Trophoblast cell (in vitro differentiated cells and primary cell): ENCODE measurements at regions not wholly inside any gene's neighbourhood (a gene's known extent, or its start where the extent isn't known, plus 50 kb on each side); places are given as distances from the start of the nearest gene placed in this dataset.
"Not testable (repeated sequence)": the region's sequence is repeated elsewhere in the genome, so short reads cannot be mapped to it uniquely, and the experiment has no call there.

ENCODE experiments used
- DNase-seq, 2 donors: peaks; one replicate each; pipeline ENCODE4 v3.0.0-alpha.2; 2016
- H2AFZ ChIP-seq: 2 replicates; pipeline ENCODE4 v1.6.1; 2013; ENCODE audit warnings: low read length, moderate library complexity, mild to moderate bottlenecking; ENCODE audit not compliant: insufficient read depth, poor library complexity
- H2AK5ac ChIP-seq: 2 replicates; pipeline ENCODE4 v1.6.1; 2013; ENCODE audit warnings: mild to moderate bottlenecking, low read length
- H2BK120ac ChIP-seq: 2 replicates; pipeline ENCODE4 v1.6.1; 2013; ENCODE audit warnings: low read length, mild to moderate bottlenecking, moderate library complexity; ENCODE audit not compliant: insufficient read depth, poor library complexity
- H2BK12ac ChIP-seq: 2 replicates; pipeline ENCODE4 v1.6.1; 2013; ENCODE audit warnings: mild to moderate bottlenecking, low read length, moderate library complexity
- H2BK5ac ChIP-seq: 2 replicates; pipeline ENCODE4 v1.6.1; 2013; ENCODE audit warnings: low read length, low read depth, moderate library complexity, mild to moderate bottlenecking; ENCODE audit not compliant: poor library complexity
- H3K14ac ChIP-seq: 2 replicates; pipeline ENCODE4 v1.6.1; 2013; ENCODE audit warnings: mild to moderate bottlenecking, low read length
- H3K18ac ChIP-seq: 2 replicates; pipeline ENCODE4 v1.6.1; 2013; ENCODE audit warnings: mild to moderate bottlenecking, low read length
- H3K23ac ChIP-seq: 2 replicates; pipeline ENCODE4 v1.6.1; 2013; ENCODE audit warnings: low read length
- H3K27ac ChIP-seq: 2 replicates; pipeline ENCODE4 v1.5.1; 2013; ENCODE audit warnings: low read depth, mild to moderate bottlenecking, inconsistent platforms, low read length, moderate library complexity
- H3K27me3 ChIP-seq: 2 replicates; pipeline ENCODE4 v1.6.1; 2013; ENCODE audit warnings: inconsistent platforms, mild to moderate bottlenecking, low read length, moderate library complexity; ENCODE audit not compliant: insufficient read depth
- H3K36me3 ChIP-seq, 2 experiments: 1 replicate in 1 of 2; 2 replicates in 1 of 2; pipeline ENCODE4 v1.6.1; 2013; ENCODE audit warnings: low read length in 2 of 2, mild to moderate bottlenecking in 2 of 2, moderate library complexity in 1 of 2; ENCODE audit not compliant: insufficient read depth in 2 of 2, control insufficient read depth in 1 of 2
- H3K4ac ChIP-seq: 2 replicates; pipeline ENCODE4 v1.6.1; 2013; ENCODE audit warnings: low read depth, mild to moderate bottlenecking, low read length, moderate library complexity
- H3K4me1 ChIP-seq, 2 experiments: 1 replicate in 1 of 2; 2 replicates in 1 of 2; pipeline ENCODE4 v1.6.1; 2013; ENCODE audit warnings: low read length in 2 of 2, mild to moderate bottlenecking in 2 of 2, moderate library complexity in 1 of 2; ENCODE audit not compliant: insufficient read depth in 2 of 2, control insufficient read depth in 1 of 2
- H3K4me2 ChIP-seq: 2 replicates; pipeline ENCODE4 v1.6.1; 2013; ENCODE audit warnings: inconsistent platforms, mild to moderate bottlenecking, low read length, moderate library complexity
- H3K4me3 ChIP-seq: 2 replicates; pipeline ENCODE4 v1.5.1; 2013; ENCODE audit warnings: mild to moderate bottlenecking, low read depth, low read length, inconsistent platforms
- H3K79me1 ChIP-seq: one replicate; pipeline ENCODE4 v1.6.1; 2013; ENCODE audit warnings: low read length
- H3K79me2 ChIP-seq: 2 replicates; pipeline ENCODE4 v1.6.1; 2013; ENCODE audit warnings: low read length, mild to moderate bottlenecking; ENCODE audit not compliant: control insufficient read depth, insufficient read depth, poor library complexity
- H3K9ac ChIP-seq: 2 replicates; pipeline ENCODE4 v1.6.1; 2013; ENCODE audit warnings: mild to moderate bottlenecking, low read length
- H3K9me3 ChIP-seq: 2 replicates; pipeline ENCODE4 v1.6.1; 2013; ENCODE audit warnings: low read depth, mild to moderate bottlenecking, control low read depth, inconsistent platforms, low read length; ENCODE audit not compliant: insufficient read depth
- H4K12ac ChIP-seq: 2 replicates; pipeline ENCODE4 v1.6.1; 2013; ENCODE audit warnings: low read depth, mild to moderate bottlenecking, low read length, moderate library complexity
- H4K8ac ChIP-seq: 2 replicates; pipeline ENCODE4 v1.6.1; 2013; ENCODE audit warnings: low read depth, mild to moderate bottlenecking, low read length, moderate library complexity
- H4K91ac ChIP-seq: one replicate; pipeline ENCODE4 v1.6.1; 2013; ENCODE audit warnings: low read depth, mild to moderate bottlenecking, low read length, moderate library complexity
- WGBS: extraction: QIAGEN DNeasy Blood & Tissue Kit; methylation state at CpG from one replicate; pipeline ENCODE4 v1.1.7; 2013; ENCODE audit warnings: missing lambda C conversion rate; ENCODE audit not compliant: insufficient read length, insufficient coverage; ENCODE audit errors: extremely low coverage; 5-methylcytosine and 5-hydroxymethylcytosine counted together

DNA sequence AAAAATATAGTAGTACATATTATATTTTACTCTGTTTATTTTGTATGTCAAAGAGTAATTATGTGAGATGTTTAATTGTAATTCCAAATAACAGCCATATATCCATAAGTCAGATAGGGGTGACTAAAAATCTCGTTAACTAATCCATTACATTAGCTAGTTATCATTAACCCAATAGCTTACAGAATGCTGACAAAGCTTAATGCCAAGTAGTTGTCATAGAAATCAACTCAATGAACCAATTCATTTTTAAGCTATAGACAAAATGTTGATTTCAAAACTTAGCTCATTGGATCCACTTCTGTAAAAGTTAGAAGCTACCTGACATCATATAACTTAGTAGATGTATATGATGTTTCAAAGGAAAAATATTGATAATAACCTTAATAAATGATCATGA lies 206.7 kb upstream of the SLITRK1 start:
- H3K79me2 ChIP-seq, result no peaks in the 10 kb centered on the region
- H3K14ac ChIP-seq, result no peak overlapping the region
- H3K36me3 ChIP-seq, result no peaks in the 10 kb centered on the region
- H3K4me1 ChIP-seq, result no peaks in the 10 kb centered on the region
- no peak overlapping the region for H2BK12ac ChIP-seq
- H3K27ac ChIP-seq, result no peak overlapping the region
- no peak overlapping the region for H3K4ac ChIP-seq
- H4K12ac ChIP-seq, result no peak overlapping the region
- no peak overlapping the region for H2BK5ac ChIP-seq
- H2BK120ac ChIP-seq, result no peak overlapping the region
- no peak overlapping the region for H4K91ac ChIP-seq
- no peak overlapping the region for H3K4me2 ChIP-seq
- H2AK5ac ChIP-seq, result no peak overlapping the region
- no peak overlapping the region for H4K8ac ChIP-seq
- H2AFZ ChIP-seq, result no peak overlapping the region
- no peak for DNase-seq
- peaks cover 3% of the 10 kb centered on the region for H3K9me3 ChIP-seq
- no peaks in the 10 kb centered on the region for H3K27me3 ChIP-seq
- no CpG with 5 or more reads among the region's 1 CpG for WGBS
- no peak overlapping the region for H3K18ac ChIP-seq
- no peak overlapping the region for H3K23ac ChIP-seq
- H3K4me3 ChIP-seq, result no peak overlapping the region
- no peak overlapping the region for H3K9ac ChIP-seq
- no peaks in the 10 kb centered on the region for H3K79me1 ChIP-seq

DNA sequence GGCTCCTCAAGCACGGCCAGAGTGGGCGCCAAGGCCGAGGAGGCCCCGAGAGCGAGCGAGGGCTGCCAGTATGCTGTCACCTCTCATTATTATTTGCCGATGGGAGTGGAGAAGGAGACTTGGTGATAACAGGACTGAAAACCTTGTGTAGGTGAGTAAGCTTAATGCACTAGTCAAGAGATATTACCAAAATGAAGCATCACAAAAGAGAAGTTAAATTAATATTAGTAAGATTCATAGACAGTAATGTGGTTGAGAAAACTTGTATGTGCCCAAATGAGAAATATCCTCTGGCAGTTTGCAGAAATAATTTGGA lies 204.5 kb upstream of the SLITRK1 start:
- no peak overlapping the region for H4K8ac ChIP-seq
- peaks cover 3% of the 10 kb centered on the region for H3K9me3 ChIP-seq
- H2BK5ac ChIP-seq, result no peak overlapping the region
- no peak overlapping the region for H4K91ac ChIP-seq
- no peaks in the 10 kb centered on the region for H3K79me2 ChIP-seq
- no CpG with 5 or more reads among the region's 7 CpGs for WGBS
- no peak overlapping the region for H3K14ac ChIP-seq
- no peak overlapping the region for H3K18ac ChIP-seq
- no peak overlapping the region for H2BK120ac ChIP-seq
- no peaks in the 10 kb centered on the region for H3K36me3 ChIP-seq
- H2AK5ac ChIP-seq, result no peak overlapping the region
- no peaks in the 10 kb centered on the region for H3K79me1 ChIP-seq
- H2BK12ac ChIP-seq, result no peak overlapping the region
- H3K4ac ChIP-seq, result no peak overlapping the region
- no peak overlapping the region for H3K4me3 ChIP-seq
- no peak overlapping the region for H3K27ac ChIP-seq
- no peaks in the 10 kb centered on the region for H3K27me3 ChIP-seq
- no peak overlapping the region for H4K12ac ChIP-seq
- H3K4me1 ChIP-seq, result no peaks in the 10 kb centered on the region
- H3K4me2 ChIP-seq, result no peak overlapping the region
- no peak overlapping the region for H2AFZ ChIP-seq
- H3K23ac ChIP-seq, result no peak overlapping the region
- no peak overlapping the region for H3K9ac ChIP-seq
- DNase-seq, result no peak

DNA sequence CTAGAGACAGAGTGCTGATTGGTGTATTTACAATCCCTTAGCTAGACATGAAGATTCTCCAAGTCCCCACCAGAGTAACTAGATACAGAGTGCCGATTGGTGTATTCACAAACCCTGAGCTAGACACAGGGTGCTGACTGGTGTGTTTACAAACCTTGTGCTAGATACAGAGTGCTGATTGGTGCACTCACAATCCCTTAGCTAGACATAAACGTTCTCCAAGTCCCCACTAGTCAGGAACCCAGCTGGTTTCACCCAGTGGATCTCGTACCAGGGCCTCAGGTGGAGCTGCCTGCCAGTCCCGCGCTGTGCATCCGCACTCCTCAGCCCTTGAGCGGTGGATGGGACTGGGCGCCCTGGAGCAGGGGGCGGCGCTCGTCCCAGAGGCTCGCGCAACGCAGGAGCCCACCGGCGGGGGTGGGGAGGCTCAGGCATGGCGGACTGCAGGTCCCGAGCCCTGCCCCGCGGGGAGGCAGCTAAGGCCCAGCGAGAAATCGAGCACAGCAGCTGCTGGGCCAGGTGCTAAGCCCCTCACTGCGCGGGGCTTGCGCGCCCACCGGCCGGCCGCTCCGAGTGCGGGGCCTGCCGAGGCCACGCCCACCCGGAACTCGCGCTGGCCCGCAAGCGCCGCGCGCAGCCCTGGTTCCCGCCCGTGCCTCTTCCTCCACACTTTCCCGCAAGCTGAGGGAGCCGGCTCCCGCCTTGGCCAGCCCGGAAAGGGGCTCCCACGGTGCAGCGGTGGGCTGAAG lies 204.0 kb upstream of the SLITRK1 start:
- H2AK5ac ChIP-seq, H3K27me3 ChIP-seq, H3K23ac ChIP-seq, H3K18ac ChIP-seq, H3K4me2 ChIP-seq, H2BK120ac ChIP-seq, H3K79me1 ChIP-seq, H3K14ac ChIP-seq, H4K12ac ChIP-seq, H2AFZ ChIP-seq, H4K8ac ChIP-seq, H3K79me2 ChIP-seq, H2BK12ac ChIP-seq, H3K27ac ChIP-seq, H2BK5ac ChIP-seq, H3K4me1 ChIP-seq, H3K36me3 ChIP-seq, H3K4ac ChIP-seq, H3K9ac ChIP-seq, H4K91ac ChIP-seq, H3K9me3 ChIP-seq, DNase-seq, H3K4me3 ChIP-seq: not testable (repeated sequence)
- no CpG with 5 or more reads among the region's 49 CpGs for WGBS

DNA sequence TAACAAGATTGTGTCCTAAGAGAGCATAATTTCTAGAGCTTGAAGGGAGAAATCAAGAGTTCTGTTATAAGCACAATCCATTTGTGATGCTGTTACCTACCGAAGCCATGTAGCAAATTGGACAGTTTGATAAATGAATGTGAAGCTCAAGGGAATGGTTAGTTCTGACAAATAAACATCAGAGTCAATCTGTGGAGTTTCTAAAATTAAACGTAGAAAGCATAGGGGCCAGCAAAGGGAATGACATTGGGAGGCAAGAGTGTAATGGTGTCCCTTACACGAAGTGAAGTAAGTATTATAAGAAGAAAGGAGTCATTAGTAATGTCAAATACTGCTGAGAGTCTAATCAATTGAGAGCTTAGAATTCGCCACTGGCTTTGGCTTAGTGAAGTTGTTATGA lies 200.2 kb upstream of the SLITRK1 start:
- H3K23ac ChIP-seq, result no peak overlapping the region
- H3K4me2 ChIP-seq, result no peak overlapping the region
- no peak overlapping the region for H4K12ac ChIP-seq
- no peak overlapping the region for H2AFZ ChIP-seq
- no peak overlapping the region for H2BK12ac ChIP-seq
- no peak overlapping the region for H2BK5ac ChIP-seq
- H4K91ac ChIP-seq, result no peak overlapping the region
- no peak overlapping the region for H3K18ac ChIP-seq
- no peak overlapping the region for H3K4me3 ChIP-seq
- no peaks in the 10 kb centered on the region for H3K27me3 ChIP-seq
- H3K9me3 ChIP-seq, result peaks cover 3% of the 10 kb centered on the region
- no CpG with 5 or more reads among the region's 4 CpGs for WGBS
- no peak overlapping the region for H4K8ac ChIP-seq
- no peak for DNase-seq
- no peak overlapping the region for H3K9ac ChIP-seq
- H2BK120ac ChIP-seq, result no peak overlapping the region
- no peaks in the 10 kb centered on the region for H3K4me1 ChIP-seq
- H3K27ac ChIP-seq, result no peak overlapping the region
- H3K36me3 ChIP-seq, result no peaks in the 10 kb centered on the region
- H3K4ac ChIP-seq, result no peak overlapping the region
- no peaks in the 10 kb centered on the region for H3K79me1 ChIP-seq
- no peak overlapping the region for H2AK5ac ChIP-seq
- H3K79me2 ChIP-seq, result no peaks in the 10 kb centered on the region
- H3K14ac ChIP-seq, result no peak overlapping the region
